Medulla oblongata (tissue), 1 donor: ENCODE measurements at regions not wholly inside any gene's neighbourhood (a gene's known extent, or its start where the extent isn't known, plus 50 kb on each side); places are given as distances from the start of the nearest gene placed in this dataset.

ENCODE experiments used
- DNase-seq: peaks from one replicate; pipeline ENCODE4 v3.0.0-alpha.2; 2015; ENCODE audit errors: extremely low spot score

GRCh38 chr3:166243511-166243910 lies 406.3 kb upstream of the BCHE start:
- DNase-seq, result no peak

DNA sequence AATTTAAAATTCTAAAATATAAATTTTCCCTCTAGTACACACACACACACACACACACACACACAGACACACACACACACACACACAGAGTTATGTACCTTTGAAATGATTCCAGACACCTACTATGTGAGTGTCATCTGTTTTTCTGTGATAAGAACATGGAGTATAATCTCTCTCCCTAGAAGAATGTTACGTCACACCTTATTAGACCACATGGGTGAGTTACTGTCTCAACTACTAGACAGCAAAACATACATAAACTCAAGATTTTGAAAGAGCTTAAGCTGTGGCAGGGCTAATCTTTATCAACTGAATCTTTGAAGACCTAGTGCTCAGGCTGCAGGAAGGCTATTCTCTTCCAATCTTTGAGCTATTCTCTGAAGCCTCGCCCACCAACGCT lies 385.9 kb upstream of the BCHE start:
- DNase-seq, result no peak

DNA sequence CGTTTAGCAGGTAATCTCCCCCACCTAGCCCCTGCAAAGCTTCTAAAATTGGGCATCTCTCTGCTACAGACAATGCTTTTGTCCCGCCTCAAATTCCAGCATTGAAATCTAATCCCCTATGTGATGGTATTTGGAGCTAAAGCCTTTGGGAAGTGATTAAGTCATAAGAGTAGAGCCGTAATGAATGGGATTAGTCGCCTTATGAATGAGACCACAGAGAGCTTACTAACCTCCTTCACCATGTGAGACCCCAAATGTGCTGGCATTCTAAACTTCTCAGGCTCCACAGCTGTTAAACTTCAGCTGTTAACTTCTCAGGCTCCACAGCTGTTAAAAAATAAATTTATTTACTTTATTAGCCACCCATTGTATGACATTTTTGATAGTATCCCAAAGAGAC lies 374.2 kb upstream of the BCHE start:
- DNase-seq, result no peak

GRCh38 chr3:166209701-166210100 lies 372.5 kb upstream of the BCHE start:
- no peak for DNase-seq

- DNase-seq, result no peak
These were observed 367.9 kb upstream of the BCHE start for GRCh38 chr3:166205158-166205557.

DNA sequence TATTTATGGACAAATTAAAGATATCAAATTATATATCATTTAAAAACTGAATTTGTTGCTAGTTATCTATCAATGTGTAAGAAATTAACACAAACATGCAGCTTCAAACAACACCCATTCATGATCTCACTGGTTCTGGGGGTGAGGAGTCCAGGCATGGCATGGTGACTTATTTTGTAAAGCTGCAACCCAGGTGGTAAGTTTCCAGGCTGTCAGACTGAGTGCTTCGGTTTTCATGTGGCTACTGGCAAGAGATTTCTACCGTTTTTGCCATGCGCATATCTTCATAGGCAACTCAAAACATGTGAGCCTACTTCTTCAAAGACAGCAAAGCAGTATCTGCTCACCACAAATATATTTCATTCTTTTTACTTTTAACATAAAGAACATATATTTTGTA lies 364.3 kb upstream of the BCHE start:
- no peak for DNase-seq

GRCh38 chr3:166199491-166199890 lies 362.3 kb upstream of the BCHE start:
- DNase-seq, result no peak

DNA sequence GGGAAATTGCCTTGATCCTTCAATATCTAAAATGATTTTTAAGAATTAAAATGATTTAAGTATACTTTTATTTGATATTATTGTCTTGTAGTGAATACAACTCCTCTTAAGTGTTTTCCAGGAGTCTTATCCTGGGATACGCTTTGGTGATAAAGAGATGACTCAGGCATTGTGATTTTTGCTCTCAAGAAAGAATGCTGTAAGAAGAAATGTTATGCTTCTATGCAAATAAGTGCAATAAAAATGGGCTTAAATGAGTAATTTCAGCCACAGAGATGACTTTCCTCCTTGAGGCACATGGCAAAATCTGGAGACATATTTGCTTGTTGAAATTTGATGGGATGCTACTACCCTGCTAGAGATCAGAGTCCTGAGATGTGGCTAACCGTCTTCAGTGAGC lies 358.6 kb upstream of the BCHE start:
- no peak for DNase-seq

- DNase-seq, result no peak
These were observed 354.2 kb upstream of the BCHE start for GRCh38 chr3:166191411-166191810.

GRCh38 chr3:166190360-166190759 lies 353.1 kb upstream of the BCHE start:
- no peak for DNase-seq

- DNase-seq, result no peak
These were observed 350.0 kb upstream of the BCHE start for GRCh38 chr3:166187237-166187636.

- no peak for DNase-seq
These were observed 348.8 kb upstream of the BCHE start for GRCh38 chr3:166186003-166186402.

GRCh38 chr3:166177130-166177529 lies 339.9 kb upstream of the BCHE start:
- DNase-seq, result no peak

GRCh38 chr3:166171695-166172094 lies 334.5 kb upstream of the BCHE start:
- no peak for DNase-seq

GRCh38 chr3:166169681-166170080 lies 332.5 kb upstream of the BCHE start:
- no peak for DNase-seq

- no peak for DNase-seq
These were observed 290.7 kb upstream of the BCHE start for GRCh38 chr3:166127969-166128368.

- DNase-seq, result no peak
These were observed 288.0 kb upstream of the BCHE start for GRCh38 chr3:166125179-166125578.

GRCh38 chr3:166123576-166123975 lies 286.4 kb upstream of the BCHE start:
- no peak for DNase-seq

DNA sequence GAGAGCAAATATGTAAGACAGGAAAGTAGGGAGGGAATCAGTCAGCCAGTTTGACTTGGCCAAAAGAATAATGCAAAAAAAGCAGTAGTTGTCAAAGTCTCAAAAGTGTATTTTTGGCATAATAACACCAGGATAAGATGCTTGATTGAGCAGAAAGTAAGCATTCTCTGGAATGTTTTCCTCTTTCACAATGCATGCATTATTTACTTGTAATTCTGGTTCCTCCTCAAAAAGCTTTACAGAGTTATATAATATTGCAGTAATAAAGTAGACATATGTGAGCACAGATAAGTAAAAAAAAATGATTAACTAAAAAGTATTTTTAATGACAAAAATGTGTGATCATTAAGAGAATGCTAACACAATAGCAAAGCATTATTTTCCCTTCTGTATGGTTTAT lies 285.9 kb upstream of the BCHE start:
- no peak for DNase-seq

- no peak for DNase-seq
These were observed 280.8 kb upstream of the BCHE start for GRCh38 chr3:166118049-166118448.

GRCh38 chr3:166114448-166114847 lies 277.2 kb upstream of the BCHE start:
- no peak for DNase-seq

DNA sequence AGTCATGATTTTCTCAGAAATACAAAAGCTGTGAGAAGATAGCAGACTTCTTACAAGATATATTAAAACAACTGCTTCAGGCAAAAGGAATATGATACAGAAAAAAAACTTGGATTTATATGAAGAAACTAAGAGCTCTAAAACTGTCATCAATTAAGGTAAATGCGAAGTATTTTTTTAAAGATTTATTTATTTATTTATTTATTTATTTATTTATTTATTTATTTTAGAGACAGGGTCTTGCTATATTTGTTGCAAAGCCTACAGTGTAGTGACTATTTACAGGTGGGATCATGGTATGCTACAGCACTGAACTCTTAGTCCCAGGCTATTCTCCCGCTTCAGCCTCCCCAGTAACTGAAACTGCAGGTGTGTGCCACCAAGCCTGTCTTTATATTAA lies 274.3 kb upstream of the BCHE start:
- DNase-seq, result no peak

GRCh38 chr3:166110102-166110501 lies 272.9 kb upstream of the BCHE start:
- DNase-seq, result no peak

DNA sequence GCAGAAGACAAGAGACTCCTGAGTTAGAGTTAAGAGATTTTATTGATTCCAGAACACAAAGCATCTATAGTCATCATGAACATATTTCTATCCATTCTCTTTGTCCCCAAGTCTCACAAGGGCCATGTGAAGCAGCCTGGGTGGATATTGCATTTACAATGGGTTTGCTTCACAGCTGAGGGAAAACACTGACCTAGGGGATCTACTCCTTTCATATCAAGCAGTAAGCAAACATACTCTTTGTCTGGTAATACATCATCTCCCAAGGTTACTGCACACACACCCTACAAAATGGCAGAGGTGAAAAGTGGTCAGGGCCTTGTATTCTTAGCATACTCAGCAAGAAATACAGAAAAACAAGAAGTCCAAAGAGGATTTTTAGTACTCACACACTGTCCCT lies 267.7 kb upstream of the BCHE start:
- no peak for DNase-seq

- no peak for DNase-seq
These were observed 263.5 kb upstream of the BCHE start for GRCh38 chr3:166100730-166101129.
